SK-N-SH (cell line): ENCODE measurements at regions not wholly inside any gene's neighbourhood (a gene's known extent, or its start where the extent isn't known, plus 50 kb on each side); places are given as distances from the start of the nearest gene placed in this dataset.

Experiments
- CTCF ChIA-PET: fragments of 300-600, 350-600 bp; formaldehyde crosslinking; extraction: SDS; loops from one replicate; lab custom pipeline; 2021; lab: Yijun Ruan, JAX
- POLR2A ChIA-PET: fragments of 350-600 bp; sonication (Branson Sonifier 250); formaldehyde crosslinking; extraction: SDS; loops from one replicate; lab custom pipeline; 2020; ENCODE audit warnings: antibody characterized with exemption, inconsistent platforms; lab: Yijun Ruan, JAX
- DNase-seq: peaks from one replicate; pipeline ENCODE4 v3.0.0; 2012
- H2AFZ ChIP-seq: fragments of 200-600 bp; sonication (generic); 2 replicates; pipeline ENCODE4 v1.8.1; 2016; ENCODE audit warnings: antibody characterized with exemption, mild to moderate bottlenecking, low read depth
- H3F3A ChIP-seq: fragments of 200-600 bp; sonication (generic); replicated peaks from 2 replicates; pipeline ENCODE3; 2016; ENCODE audit warnings: antibody characterized with exemption, mild to moderate bottlenecking; ENCODE audit not compliant: insufficient read depth
- H3K27ac ChIP-seq, 2 experiments: fragments of 200-500 bp in 1 of 2; fragments of 200-600 bp in 1 of 2; sonication (Bioruptor generic) in 1 of 2; sonication (generic), shearing (Covaris generic) in 1 of 2; 2 replicates each; pipeline versions ENCODE4 v1.5.1 to v1.6.1; 2014 to 2016; ENCODE audit warnings: low read depth in 2 of 2, inconsistent platforms in 1 of 2, low read length in 1 of 2, mild to moderate bottlenecking in 1 of 2, mixed read lengths in 1 of 2
- H3K27me3 ChIP-seq: fragments of 200-600 bp; sonication (generic), shearing (Covaris generic); 2 replicates; pipeline ENCODE4 v1.6.1; 2016; ENCODE audit warnings: mixed run types; ENCODE audit not compliant: insufficient read depth
- H3K36me3 ChIP-seq, 2 experiments: fragments of 200-500 bp in 1 of 2; fragments of 200-600 bp in 1 of 2; sonication (Bioruptor generic) in 1 of 2; sonication (generic) in 1 of 2; replicated peaks in 1 of 2; 2 replicates each; pipeline versions ENCODE3 to v1.5.1; 2014 to 2016; ENCODE audit warnings: low read length in 1 of 2, mild to moderate bottlenecking in 1 of 2; ENCODE audit not compliant: insufficient read depth in 2 of 2, control insufficient read depth in 1 of 2
- H3K4me1 ChIP-seq, 2 experiments: fragments of 200-500 bp in 1 of 2; fragments of 200-600 bp in 1 of 2; sonication (Bioruptor generic) in 1 of 2; sonication (generic), shearing (Covaris generic) in 1 of 2; 2 replicates each; pipeline versions ENCODE4 v1.5.1 to v1.6.1; 2014 to 2016; ENCODE audit warnings: low read depth in 1 of 2, low read length in 1 of 2, mixed run types in 1 of 2; ENCODE audit not compliant: insufficient read depth in 2 of 2, control insufficient read depth in 1 of 2
- H3K4me2 ChIP-seq: fragments of 200-600 bp; sonication (generic), shearing (Covaris generic); 2 replicates; pipeline ENCODE4 v1.6.1; 2017; ENCODE audit warnings: mixed run types
- H3K4me3 ChIP-seq, 2 experiments: fragments of 200-500 bp in 1 of 2; fragments of 200-600 bp in 1 of 2; sonication (Bioruptor generic) in 1 of 2; sonication (generic), shearing (Covaris generic) in 1 of 2; 2 replicates each; pipeline versions ENCODE4 v1.5.1 to v1.8.1; 2014 to 2016; ENCODE audit warnings: low read depth in 2 of 2, inconsistent platforms in 1 of 2, low read length in 1 of 2, mild to moderate bottlenecking in 1 of 2, mixed read lengths in 1 of 2, moderate library complexity in 1 of 2
- H3K79me2 ChIP-seq: fragments of 200-600 bp; sonication (generic); 2 replicates; pipeline ENCODE4 v1.8.1; 2017; ENCODE audit warnings: mild to moderate bottlenecking; ENCODE audit not compliant: insufficient read depth
- H3K9ac ChIP-seq: fragments of 200-600 bp; sonication (generic); 2 replicates; pipeline ENCODE4 v1.6.1; 2017; ENCODE audit warnings: mixed run types
- H3K9me2 ChIP-seq: fragments of 200-600 bp; sonication (generic); 2 replicates; pipeline ENCODE4 v1.6.1; 2017; ENCODE audit warnings: mixed run types
- H3K9me3 ChIP-seq: fragments of 200-600 bp; sonication (generic); 2 replicates; pipeline ENCODE4 v1.6.1; 2017; ENCODE audit warnings: mixed run types, mild to moderate bottlenecking, moderate library complexity
- H4K20me1 ChIP-seq: fragments of 200-600 bp; sonication (generic); 2 replicates; pipeline ENCODE4 v1.6.1; 2017; ENCODE audit warnings: mild to moderate bottlenecking, mixed run types; ENCODE audit not compliant: insufficient read depth
- ELF1 ChIP-seq: IDR thresholded peaks from 2 replicates; pipeline ENCODE4 v1.4.0; 2012
- EP300 ChIP-seq, 2 experiments: IDR thresholded peaks; 2 replicates each; pipeline versions ENCODE4 v1.4.0 to v1.6.1; 2012; ENCODE audit warnings: borderline replicate concordance in 1 of 2, low read depth in 1 of 2, low read length in 1 of 2
- EZH2phosphoT487 ChIP-seq: fragments of 200-600 bp; sonication (generic); IDR thresholded peaks from 2 replicates; pipeline ENCODE4 v1.6.1; 2017; ENCODE audit warnings: low read depth, mixed run types, mild to moderate bottlenecking, antibody characterized with exemption, moderate library complexity, borderline replicate concordance
- FOXJ3 ChIP-seq: sonication (generic); formaldehyde crosslinking; IDR thresholded peaks from 2 replicates; pipeline ENCODE4 v1.5.1; 2020; ENCODE audit warnings: mild to moderate bottlenecking, missing genetic modification reagents
- FOXM1 ChIP-seq: IDR thresholded peaks from 2 replicates; pipeline ENCODE4 v1.4.0; 2012; ENCODE audit warnings: low read depth, mild to moderate bottlenecking
- GABPA ChIP-seq: IDR thresholded peaks from 2 replicates; pipeline ENCODE4 v1.4.0; 2012; ENCODE audit warnings: low read depth, mild to moderate bottlenecking
- IRF3 ChIP-seq: fragments of 150-350 bp; IDR thresholded peaks from 2 replicates; pipeline ENCODE4 v1.6.1; 2016; ENCODE audit warnings: mild to moderate bottlenecking, low read depth, low read length
- JUND ChIP-seq: IDR thresholded peaks from 2 replicates; pipeline ENCODE4 v1.4.0; 2012
- MEF2A ChIP-seq: IDR thresholded peaks from 2 replicates; pipeline ENCODE4 v1.4.0; 2012; ENCODE audit warnings: low read depth, borderline replicate concordance
- MXI1 ChIP-seq: IDR thresholded peaks from 2 replicates; pipeline ENCODE4 v1.6.1; 2012; ENCODE audit warnings: mild to moderate bottlenecking, low read depth, low read length, improper control_type of control experiment
- NFIC ChIP-seq: IDR thresholded peaks from 2 replicates; pipeline ENCODE4 v1.4.0; 2012; ENCODE audit warnings: borderline replicate concordance
- POLR2AphosphoS5 ChIP-seq: IDR thresholded peaks from 2 replicates; pipeline ENCODE4 v1.6.1; 2012; ENCODE audit warnings: low read depth, low read length
- RAD21 ChIP-seq: IDR thresholded peaks from 2 replicates; pipeline ENCODE4 v1.6.1; 2012; ENCODE audit warnings: mild to moderate bottlenecking, low read length
- RCOR1 ChIP-seq: fragments of 150-350 bp; IDR thresholded peaks from 2 replicates; pipeline ENCODE4 v1.6.1; 2017; ENCODE audit warnings: antibody characterized with exemption, low read length
- REST ChIP-seq: IDR thresholded peaks from 2 replicates; pipeline ENCODE4 v1.6.1; 2012; ENCODE audit warnings: mild to moderate bottlenecking, low read depth, low read length, moderate library complexity
- RFX5 ChIP-seq: IDR thresholded peaks from 2 replicates; pipeline ENCODE4 v1.6.1; 2012; ENCODE audit warnings: mild to moderate bottlenecking, improper control_type of control experiment, low read length
- RXRA ChIP-seq: IDR thresholded peaks from 2 replicates; pipeline ENCODE4 v1.4.0; 2012; ENCODE audit warnings: low read depth, mild to moderate bottlenecking, borderline replicate concordance
- SIN3A ChIP-seq: IDR thresholded peaks from 2 replicates; pipeline ENCODE4 v1.6.1; 2012; ENCODE audit warnings: low read depth, mild to moderate bottlenecking, low read length, moderate library complexity, borderline replicate concordance
- SMC3 ChIP-seq: IDR thresholded peaks from 2 replicates; pipeline ENCODE4 v1.6.1; 2012; ENCODE audit warnings: low read depth, low read length, improper control_type of control experiment
- TAF1 ChIP-seq: IDR thresholded peaks from 2 replicates; pipeline ENCODE4 v1.6.1; 2012; ENCODE audit warnings: low read depth, mild to moderate bottlenecking, low read length, moderate library complexity, borderline replicate concordance
- TCF12 ChIP-seq: IDR thresholded peaks from 2 replicates; pipeline ENCODE4 v1.4.0; 2012
- TEAD4 ChIP-seq: IDR thresholded peaks from 2 replicates; pipeline ENCODE4 v1.4.0; 2012; ENCODE audit warnings: mild to moderate bottlenecking, borderline replicate concordance; ENCODE audit not compliant: insufficient read depth
- USF1 ChIP-seq: IDR thresholded peaks from 2 replicates; pipeline ENCODE4 v1.4.0; 2012; ENCODE audit warnings: low read depth, borderline replicate concordance
- YY1 ChIP-seq: IDR thresholded peaks from 2 replicates; pipeline ENCODE4 v1.4.0; 2012; ENCODE audit warnings: low read depth, mild to moderate bottlenecking
- ZBTB33 ChIP-seq: IDR thresholded peaks from 2 replicates; pipeline ENCODE4 v1.4.0; 2012; ENCODE audit warnings: low read depth, borderline replicate concordance
- WGBS: methylation state at CpG from one replicate; pipeline ENCODE4 v1.1.6; 2017; ENCODE audit warnings: low lambda C conversion rate; 5-methylcytosine and 5-hydroxymethylcytosine counted together
- TF ChIP-seq, protein P1 (sequence below): IDR thresholded peaks from 2 replicates; pipeline ENCODE4 v1.4.0; 2012; ENCODE audit warnings: low read depth
- TF ChIP-seq, protein P2 (sequence below): IDR thresholded peaks from 2 replicates; pipeline ENCODE4; 2012

- H4K20me1 ChIP-seq, result no peaks in the 10 kb centered on the region
- no peak overlapping the region for H3K9ac ChIP-seq
- peak overlapping the region; percentile 79 to 89; a peak in 3 of 4 replicates for H3K27ac ChIP-seq
- no peaks in the 10 kb centered on the region for H3K27me3 ChIP-seq
- no peak overlapping the region for H3K4me3 ChIP-seq
- peaks cover 20% of the 10 kb centered on the region for H3F3A ChIP-seq
- no peaks in the 10 kb centered on the region for H3K79me2 ChIP-seq
- WGBS, result 6% methylated on average over 2 of the region's 2 CpGs
- no peak overlapping the region; the same call in 1 of the 2 replicates for H2AFZ ChIP-seq
- peaks cover 0 to 24% of the 10 kb centered on the region in 2 experiments; a peak in 1 of 4 replicates for H3K4me1 ChIP-seq
- H3K9me2 ChIP-seq, result no peaks in the 10 kb centered on the region
- H3K4me2 ChIP-seq, result peak overlapping the region; percentile 33
- peaks cover 6% of the 10 kb centered on the region; the same call in 1 of the 2 replicates for H3K9me3 ChIP-seq
- peak; percentile 4 for DNase-seq
- POLR2A ChIA-PET, result no interaction called here
- no peaks in the 10 kb centered on the region for H3K36me3 ChIP-seq
- CTCF ChIA-PET, result interaction anchor here (0.6 to 1.6 kb wide), 2 partner anchors 514 to 569 kb away, joined by 3 to 13 read pairs; no protein-coding TSS in a partner anchor
- peak; percentile 97 for TF ChIP-seq RXRA
- TF ChIP-seq GABPA, result peak; percentile 16; the same call in 1 of the 2 replicates
- TF ChIP-seq YY1, result no peak
- no peak; the same call in 1 of the 2 replicates for TF ChIP-seq RAD21
- TF ChIP-seq FOXJ3, result no peak
- TF ChIP-seq JUND, result peak; percentile 97
- peak; percentile 51; the same call in 1 of the 2 replicates for TF ChIP-seq SIN3A
- TF ChIP-seq ELF1, result no peak
- TF ChIP-seq TAF1, result 0 out of 2 replicates have a peak, but pooled peaks have one; percentile 8
- TF ChIP-seq MXI1, result no peak
- TF ChIP-seq USF1, result no peak
- TF ChIP-seq POLR2AphosphoS5, result peak; percentile 74; the same call in 1 of the 2 replicates
- TF ChIP-seq RFX5, result no peak
- no peak for TF ChIP-seq EZH2phosphoT487
- TF ChIP-seq, protein P1, sequence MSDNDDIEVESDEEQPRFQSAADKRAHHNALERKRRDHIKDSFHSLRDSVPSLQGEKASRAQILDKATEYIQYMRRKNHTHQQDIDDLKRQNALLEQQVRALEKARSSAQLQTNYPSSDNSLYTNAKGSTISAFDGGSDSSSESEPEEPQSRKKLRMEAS, result no peak; the same call in 1 of the 2 replicates
- TF ChIP-seq RCOR1, result no peak
- TF ChIP-seq IRF3, result no peak
- TF ChIP-seq FOXM1, result peak; percentile 97
- peak; percentile 61; the same call in 1 of the 2 replicates for TF ChIP-seq ZBTB33
- TF ChIP-seq NFIC, result peak; percentile 87
- TF ChIP-seq REST, result 0 out of 2 replicates have a peak, but pooled peaks have one; percentile 8
- peak; percentile 97 for TF ChIP-seq TEAD4
- peak; percentile 98 for TF ChIP-seq TCF12
- TF ChIP-seq SMC3, result 0 out of 2 replicates have a peak, but pooled peaks have one; percentile 4
- TF ChIP-seq MEF2A, result no peak
- TF ChIP-seq EP300 (IDR thresholded peaks at IDR 0.05; ENCODE audit: borderline replicate concordance in 1 of 2, low read depth in 1 of 2, low read length in 1 of 2), result peak; percentile 61 to 99
- TF ChIP-seq, protein P2, sequence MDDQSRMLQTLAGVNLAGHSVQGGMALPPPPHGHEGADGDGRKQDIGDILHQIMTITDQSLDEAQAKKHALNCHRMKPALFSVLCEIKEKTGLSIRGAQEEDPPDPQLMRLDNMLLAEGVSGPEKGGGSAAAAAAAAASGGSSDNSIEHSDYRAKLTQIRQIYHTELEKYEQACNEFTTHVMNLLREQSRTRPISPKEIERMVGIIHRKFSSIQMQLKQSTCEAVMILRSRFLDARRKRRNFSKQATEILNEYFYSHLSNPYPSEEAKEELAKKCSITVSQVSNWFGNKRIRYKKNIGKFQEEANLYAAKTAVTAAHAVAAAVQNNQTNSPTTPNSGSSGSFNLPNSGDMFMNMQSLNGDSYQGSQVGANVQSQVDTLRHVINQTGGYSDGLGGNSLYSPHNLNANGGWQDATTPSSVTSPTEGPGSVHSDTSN, result peak; percentile 94
Measured at GRCh38 chr4:156476359-156476758, 495.2 kb downstream of the PDGFC start.
